ENCODE measurements at regions not wholly inside any gene's neighbourhood (a gene's known extent, or its start where the extent isn't known, plus 50 kb on each side); places are given as distances from the start of the nearest gene placed in this dataset.

DNA sequence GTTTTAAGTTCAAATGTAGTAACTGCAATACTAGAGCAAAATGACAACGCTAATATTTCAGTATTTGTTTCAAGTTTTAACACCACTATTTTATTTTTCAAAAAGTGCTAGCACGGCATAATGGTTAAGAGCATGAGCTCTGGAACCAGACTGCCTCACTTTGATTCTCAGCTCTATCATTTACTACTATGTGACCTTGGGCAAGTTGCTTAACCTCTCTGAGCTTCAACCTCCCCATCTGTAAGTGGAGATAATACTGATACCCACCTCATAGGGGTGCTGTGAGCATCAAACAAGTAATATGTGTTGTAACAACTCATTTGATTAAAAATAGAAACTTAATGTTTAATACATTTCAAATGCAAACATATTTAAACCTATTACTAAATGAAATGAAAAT lies 115.4 kb upstream of the NPHP3 start:
- no peaks in the 10 kb centered on the region for H4K20me1 ChIP-seq (replicated peaks; ENCODE audit: control insufficient read depth, insufficient read depth, low read length)
- 48% methylated on average over 2 of the region's 2 CpGs for WGBS (ENCODE audit: insufficient coverage, low coverage, missing lambda C conversion rate)
- ChIA-PET POLR2A (no interaction called here), CTCF (ENCODE audit: low intra/inter-chr PET ratio) (no interaction called here)
- no peak overlapping the region for H3K4me3 ChIP-seq
- intact Hi-C loops (cut with micrococcal nuclease), result no loop called here
- H3K9ac ChIP-seq (ENCODE audit: insufficient read depth in 1 of 2, low read depth in 2 of 2, low read length in 2 of 2), result no peak overlapping the region
- no peak overlapping the region for H3K27ac ChIP-seq (ENCODE audit: extremely low read depth, low read depth, low read length)
- no TSS peak for BruUV-seq (replicated peaks)
- in situ Hi-C loops (cut with MboI), result no loop called here
- no peak for FAIRE-seq
- no peak for ATAC-seq
- H2AFZ ChIP-seq (ENCODE audit: low read depth, low read length), result no peak overlapping the region
- no peaks in the 10 kb centered on the region for H3K9me3 ChIP-seq (replicated peaks; ENCODE audit: control insufficient read depth, insufficient read depth, low read depth, low read length)
- H3K4me1 ChIP-seq (replicated peaks in 1 of 2; ENCODE audit: control insufficient read depth in 2 of 2, insufficient read depth in 2 of 2, low read length in 2 of 2), result no peaks in the 10 kb centered on the region
- H3K4me2 ChIP-seq (ENCODE audit: insufficient read depth, low read length), result no peak overlapping the region
- H3K27me3 ChIP-seq (ENCODE audit: control insufficient read depth in 2 of 2, insufficient read depth in 2 of 2, low read length in 2 of 2), result no peaks in the 10 kb centered on the region
- TF ChIP-seq RBM25 (IDR thresholded peaks at IDR 0.05; ENCODE audit: low read depth, low read length, severe bottlenecking) (peak; percentile 80), DDX20 (tag; IDR thresholded peaks at IDR 0.05; ENCODE audit: low read depth) (no peak), C11orf30 (IDR thresholded peaks at IDR 0.05; ENCODE audit: low read depth) (peak; percentile 19; the same call in 1 of the 2 replicates), ZFP36 (IDR thresholded peaks at IDR 0.05; ENCODE audit: low read depth, low read length, partially characterized antibody) (peak; percentile 60)
- H3K9me1 ChIP-seq (ENCODE audit: control insufficient read depth, insufficient read depth, low read length), result no peaks in the 10 kb centered on the region
- DNase-seq (ENCODE audit: extremely low read depth in 1 of 4, low spot score in 3 of 4), result peak in 2 of 4 experiments; percentile 3 to 8
- no peaks in the 10 kb centered on the region for H3K36me3 ChIP-seq (ENCODE audit: control insufficient read depth, insufficient read depth, low read length)
- no peaks in the 10 kb centered on the region for H3K79me2 ChIP-seq (ENCODE audit: control insufficient read depth, insufficient read depth, low read length)

DNA sequence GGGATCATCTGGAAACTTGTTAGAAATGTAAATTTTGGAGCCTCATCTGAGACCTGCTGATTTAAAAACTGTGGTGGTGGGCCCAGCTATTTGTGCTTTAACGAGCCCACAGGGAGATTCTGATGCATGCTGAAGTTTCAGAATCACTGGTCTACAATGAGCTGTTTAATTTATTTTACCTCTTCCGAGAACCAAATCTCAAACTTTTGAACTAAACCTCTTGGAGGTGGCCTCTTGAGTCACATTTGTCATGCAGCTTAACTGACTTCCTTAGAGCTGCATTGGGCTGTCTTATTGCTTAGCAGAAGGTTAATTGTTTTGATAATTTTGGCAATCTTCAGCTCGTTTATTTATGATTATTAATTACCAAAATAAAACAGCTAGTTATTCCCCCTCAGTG lies 112.1 kb upstream of the NPHP3 start:
- H4K20me1 ChIP-seq (replicated peaks; ENCODE audit: control insufficient read depth, insufficient read depth, low read length), result no peaks in the 10 kb centered on the region
- intact Hi-C loops (cut with micrococcal nuclease), result no loop called here
- POLR2A ChIA-PET, result interaction anchor here (0.6 to 1.1 kb wide), 2 partner anchors 10 to 107 kb away, joined by 3 read pairs; no protein-coding TSS in a partner anchor
- H3K9me3 ChIP-seq (replicated peaks; ENCODE audit: control insufficient read depth, insufficient read depth, low read depth, low read length), result no peaks in the 10 kb centered on the region
- no peak overlapping the region for H2AFZ ChIP-seq (ENCODE audit: low read depth, low read length)
- H3K27ac ChIP-seq (ENCODE audit: extremely low read depth, low read depth, low read length), result no peak overlapping the region
- no peaks in the 10 kb centered on the region for H3K79me2 ChIP-seq (ENCODE audit: control insufficient read depth, insufficient read depth, low read length)
- in situ Hi-C loops (cut with MboI), result no loop called here
- CTCF ChIA-PET (ENCODE audit: low intra/inter-chr PET ratio), result no interaction called here
- H3K4me3 ChIP-seq, result no peak overlapping the region
- H3K4me1 ChIP-seq (replicated peaks in 1 of 2; ENCODE audit: control insufficient read depth in 2 of 2, insufficient read depth in 2 of 2, low read length in 2 of 2), result no peaks in the 10 kb centered on the region
- no peak for TF ChIP-seq BRCA1 (IDR thresholded peaks at IDR 0.05)
- TF ChIP-seq BRCA1 (CRISPR knock-in tag; IDR thresholded peaks at IDR 0.05), result no peak
- TF ChIP-seq ZNF766 (CRISPR knock-in tag; conservative IDR thresholded peaks at IDR 0.05), result no peak
- TF ChIP-seq, protein P1, sequence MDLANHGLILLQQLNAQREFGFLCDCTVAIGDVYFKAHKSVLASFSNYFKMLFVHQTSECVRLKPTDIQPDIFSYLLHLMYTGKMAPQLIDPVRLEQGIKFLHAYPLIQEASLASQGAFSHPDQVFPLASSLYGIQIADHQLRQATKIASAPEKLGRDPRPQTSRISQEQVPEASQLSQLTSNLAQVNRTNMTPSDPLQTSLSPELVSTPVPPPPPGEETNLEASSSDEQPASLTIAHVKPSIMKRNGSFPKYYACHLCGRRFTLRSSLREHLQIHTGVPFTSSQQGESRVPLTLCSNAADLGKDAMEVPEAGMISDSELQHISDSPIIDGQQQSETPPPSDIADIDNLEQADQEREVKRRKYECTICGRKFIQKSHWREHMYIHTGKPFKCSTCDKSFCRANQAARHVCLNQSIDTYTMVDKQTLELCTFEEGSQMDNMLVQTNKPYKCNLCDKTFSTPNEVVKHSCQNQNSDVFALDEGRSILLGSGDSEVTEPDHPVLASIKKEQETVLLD (IDR thresholded peaks at IDR 0.05), result no peak
- no peak for TF ChIP-seq RHOXF2B (CRISPR knock-in tag; conservative IDR thresholded peaks at IDR 0.05)
- TF ChIP-seq, protein P2, sequence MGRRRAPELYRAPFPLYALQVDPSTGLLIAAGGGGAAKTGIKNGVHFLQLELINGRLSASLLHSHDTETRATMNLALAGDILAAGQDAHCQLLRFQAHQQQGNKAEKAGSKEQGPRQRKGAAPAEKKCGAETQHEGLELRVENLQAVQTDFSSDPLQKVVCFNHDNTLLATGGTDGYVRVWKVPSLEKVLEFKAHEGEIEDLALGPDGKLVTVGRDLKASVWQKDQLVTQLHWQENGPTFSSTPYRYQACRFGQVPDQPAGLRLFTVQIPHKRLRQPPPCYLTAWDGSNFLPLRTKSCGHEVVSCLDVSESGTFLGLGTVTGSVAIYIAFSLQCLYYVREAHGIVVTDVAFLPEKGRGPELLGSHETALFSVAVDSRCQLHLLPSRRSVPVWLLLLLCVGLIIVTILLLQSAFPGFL (CRISPR knock-in tag; IDR thresholded peaks at IDR 0.05), result no peak
- TF ChIP-seq ZNF134 (CRISPR knock-in tag; conservative IDR thresholded peaks at IDR 0.05), result no peak
- TF ChIP-seq SRSF1 (IDR thresholded peaks at IDR 0.05; ENCODE audit: low read depth, low read length), result no peak
- TF ChIP-seq TGIF2 (CRISPR knock-in tag; IDR thresholded peaks at IDR 0.05), result no peak
- no peak for TF ChIP-seq MBD2 (IDR thresholded peaks at IDR 0.05; ENCODE audit: borderline replicate concordance, low read depth)
- TF ChIP-seq ARHGAP35 (IDR thresholded peaks at IDR 0.05; ENCODE audit: partially characterized antibody), result no peak
- TF ChIP-seq ETV1 (tag; conservative IDR thresholded peaks at IDR 0.05; ENCODE audit: low read depth), result no peak
- no peak for TF ChIP-seq THRAP3 (IDR thresholded peaks at IDR 0.05; ENCODE audit: borderline replicate concordance)
- no peaks in the 10 kb centered on the region for H3K36me3 ChIP-seq (ENCODE audit: control insufficient read depth, insufficient read depth, low read length)
- no peaks in the 10 kb centered on the region for H3K9me1 ChIP-seq (ENCODE audit: control insufficient read depth, insufficient read depth, low read length)
- no peak for FAIRE-seq
- 25% methylated on average over 3 of the region's 3 CpGs for WGBS (ENCODE audit: insufficient coverage, low coverage, missing lambda C conversion rate)
- no peak overlapping the region for H3K9ac ChIP-seq (ENCODE audit: insufficient read depth in 1 of 2, low read depth in 2 of 2, low read length in 2 of 2)
- BruUV-seq (replicated peaks), result no TSS peak
- no peak for DNase-seq (ENCODE audit: extremely low read depth in 1 of 4, low spot score in 3 of 4)
- H3K27me3 ChIP-seq (ENCODE audit: control insufficient read depth in 2 of 2, insufficient read depth in 2 of 2, low read length in 2 of 2), result no peaks in the 10 kb centered on the region
- ATAC-seq, result no peak
- no peak overlapping the region for H3K4me2 ChIP-seq (ENCODE audit: insufficient read depth, low read length)
